GM18907 (cell line): ENCODE measurements at regions not wholly inside any gene's neighbourhood (a gene's known extent, or its start where the extent isn't known, plus 50 kb on each side); places are given as distances from the start of the nearest gene placed in this dataset.
"Not testable (repeated sequence)": the region's sequence is repeated elsewhere in the genome, so short reads cannot be mapped to it uniquely, and the experiment has no call there.

Source experiments
- ATAC-seq: cut with Tn5 transposase; IDR thresholded peaks from one replicate; pipeline ENCODE4 v1.9.1; 2021; ENCODE audit warnings: mild to moderate bottlenecking, moderate library complexity; ENCODE audit not compliant: unreplicated experiment

DNA sequence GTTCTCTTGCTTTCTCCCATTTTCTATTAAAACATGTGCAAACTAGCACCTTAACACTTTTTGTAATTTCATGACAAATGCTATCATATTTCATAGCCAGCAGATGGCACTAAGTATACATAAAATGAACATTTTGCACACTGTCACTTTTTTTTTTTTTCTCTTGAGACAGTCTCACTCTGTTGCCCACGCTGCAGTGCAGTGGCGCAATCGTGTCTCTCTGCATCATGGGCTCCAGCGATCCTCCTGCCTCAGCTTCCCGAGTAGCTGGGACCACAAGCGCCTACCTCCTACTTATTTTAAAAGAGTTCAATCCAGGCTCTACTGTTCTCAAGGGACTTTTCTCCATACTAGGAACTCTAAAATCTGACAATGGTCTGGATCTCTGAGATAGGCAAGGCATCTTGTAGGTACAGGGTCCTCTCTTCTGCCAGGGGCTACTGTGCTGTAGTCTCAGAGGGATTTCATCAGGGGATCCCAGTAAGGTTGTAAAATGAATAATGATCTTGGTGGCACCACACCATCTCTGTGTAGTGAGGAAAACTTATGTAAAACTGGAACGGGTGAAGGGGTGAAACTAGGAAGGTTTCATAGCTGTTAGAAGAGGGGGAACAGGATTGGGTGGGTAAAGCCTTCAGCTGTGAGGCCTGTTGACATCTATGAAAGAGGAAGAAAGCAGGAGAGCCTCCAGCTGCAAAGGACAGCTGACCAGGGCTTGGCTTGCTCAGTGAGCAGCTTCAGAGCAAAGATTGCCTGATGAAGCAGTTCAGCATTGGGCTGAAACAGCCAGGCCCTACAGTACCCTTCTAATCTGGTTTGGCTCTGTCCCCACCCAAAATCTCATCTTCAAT is 196.9 kb downstream of the AVL9 start:
- ATAC-seq, result peak; percentile 88

DNA sequence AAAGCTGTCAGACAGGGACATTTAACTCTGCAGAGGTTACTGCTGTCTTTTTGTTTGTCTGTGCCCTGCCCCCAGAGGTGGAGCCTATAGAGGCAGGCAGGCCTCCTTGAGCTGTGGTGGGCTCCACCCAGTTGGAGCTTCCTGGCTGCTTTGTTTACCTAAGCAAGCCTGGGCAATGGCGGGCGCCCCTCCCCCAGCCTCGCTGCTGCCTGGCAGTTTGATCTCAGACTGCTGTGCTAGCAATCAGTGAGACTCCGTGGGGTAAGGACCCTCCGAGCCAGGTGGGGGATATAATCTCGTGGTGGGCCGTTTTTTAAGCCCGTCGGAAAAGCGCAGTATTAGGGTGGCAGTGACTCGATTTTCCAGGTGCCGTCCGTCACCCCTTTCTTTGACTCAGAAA is 192.8 kb downstream of the AVL9 start:
- not testable (repeated sequence) for ATAC-seq

DNA sequence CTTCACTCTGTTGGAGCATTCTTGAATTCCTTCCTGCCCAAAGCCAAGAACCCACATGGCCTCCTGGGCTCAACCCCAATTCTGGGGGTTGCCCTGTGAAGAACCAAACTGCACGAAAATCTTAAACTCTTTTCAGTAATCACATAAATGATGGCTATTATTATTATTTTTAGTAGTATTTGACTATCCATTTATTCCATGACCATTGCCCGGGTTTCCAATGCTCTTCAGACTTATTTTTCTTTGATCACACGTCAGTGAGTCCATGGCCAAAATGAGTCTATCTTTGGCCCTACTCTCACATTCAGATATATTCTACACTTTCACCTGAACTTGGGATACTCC is 185.9 kb downstream of the AVL9 start:
- no peak for ATAC-seq

DNA sequence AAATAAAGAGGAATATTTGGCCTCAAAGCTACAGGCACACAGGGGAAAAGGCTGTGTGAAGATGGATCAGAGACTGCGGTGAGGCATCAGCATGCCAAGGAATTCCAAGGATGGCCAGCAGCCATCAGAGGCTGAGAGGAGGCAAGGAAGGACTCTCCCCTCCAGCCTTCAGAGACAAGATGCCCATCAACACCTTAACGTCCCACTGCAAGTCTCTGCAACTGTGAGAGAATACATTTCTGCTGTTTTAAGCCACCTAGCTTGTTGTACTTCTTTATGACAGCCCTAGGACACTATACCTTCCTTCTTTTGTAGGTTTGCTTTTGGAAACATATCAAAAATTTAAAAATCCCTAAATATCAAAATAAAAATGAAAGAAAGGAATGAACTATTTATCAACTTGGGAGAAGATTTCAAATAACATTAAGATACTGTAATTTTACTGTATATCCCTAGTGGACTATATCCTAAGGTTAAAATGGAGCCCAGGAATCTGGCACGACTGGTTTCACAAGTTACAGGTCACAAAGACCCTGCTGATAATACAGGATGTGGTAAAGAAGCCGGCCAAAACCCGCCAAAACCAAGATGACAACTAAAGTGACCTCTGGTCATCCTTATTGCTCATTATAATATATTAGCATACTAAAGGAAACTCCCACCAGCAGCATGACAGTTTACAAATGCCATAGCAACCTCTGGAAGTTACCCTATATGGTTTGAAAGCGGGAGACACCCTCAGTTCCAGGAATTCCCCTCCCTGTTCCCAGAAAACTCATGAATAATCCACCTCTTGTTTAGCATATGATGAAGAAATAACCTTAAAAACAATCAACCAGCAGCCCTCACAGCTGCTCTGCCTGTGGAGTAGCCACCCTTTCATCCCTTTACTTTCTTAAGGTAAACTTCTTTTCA is 185.2 kb downstream of the AVL9 start:
- ATAC-seq, result no peak

DNA sequence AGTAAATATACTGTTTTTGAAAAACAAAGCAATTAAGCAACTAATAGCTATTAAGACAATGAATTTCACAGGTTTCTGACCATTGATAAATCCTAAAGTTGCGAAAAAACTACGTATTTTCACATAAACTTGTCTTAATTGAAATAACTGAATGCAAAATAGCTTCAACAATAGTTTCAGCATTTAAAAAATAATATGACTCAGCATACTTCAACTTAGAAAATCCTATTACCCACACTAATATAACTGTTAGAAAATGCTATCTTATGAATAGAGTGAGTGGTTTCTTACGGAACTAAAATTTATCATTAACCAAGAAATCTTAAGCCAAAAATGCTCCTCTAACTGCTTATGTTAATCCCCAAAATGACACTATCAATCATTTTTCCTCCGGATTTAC is 183.9 kb downstream of the AVL9 start:
- no peak for ATAC-seq

DNA sequence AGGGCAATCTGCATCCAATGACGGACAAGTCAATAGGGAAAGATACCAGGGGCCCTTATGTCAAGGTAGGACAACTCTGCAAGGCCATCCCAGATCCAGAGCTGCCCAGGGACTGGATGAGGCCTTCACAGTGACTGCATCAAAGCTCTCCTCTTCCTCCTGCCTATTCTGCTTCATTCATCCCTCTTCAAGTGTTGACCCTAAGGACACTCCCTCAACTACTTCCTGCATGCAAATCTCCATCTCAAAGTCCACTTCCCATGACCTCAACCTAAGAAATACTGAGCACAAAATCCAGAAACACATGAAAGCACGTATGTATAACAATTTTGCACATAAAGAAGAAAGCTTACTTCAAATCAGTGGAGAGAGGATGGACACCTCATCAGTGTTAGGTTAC is 182.3 kb downstream of the AVL9 start:
- no peak for ATAC-seq

DNA sequence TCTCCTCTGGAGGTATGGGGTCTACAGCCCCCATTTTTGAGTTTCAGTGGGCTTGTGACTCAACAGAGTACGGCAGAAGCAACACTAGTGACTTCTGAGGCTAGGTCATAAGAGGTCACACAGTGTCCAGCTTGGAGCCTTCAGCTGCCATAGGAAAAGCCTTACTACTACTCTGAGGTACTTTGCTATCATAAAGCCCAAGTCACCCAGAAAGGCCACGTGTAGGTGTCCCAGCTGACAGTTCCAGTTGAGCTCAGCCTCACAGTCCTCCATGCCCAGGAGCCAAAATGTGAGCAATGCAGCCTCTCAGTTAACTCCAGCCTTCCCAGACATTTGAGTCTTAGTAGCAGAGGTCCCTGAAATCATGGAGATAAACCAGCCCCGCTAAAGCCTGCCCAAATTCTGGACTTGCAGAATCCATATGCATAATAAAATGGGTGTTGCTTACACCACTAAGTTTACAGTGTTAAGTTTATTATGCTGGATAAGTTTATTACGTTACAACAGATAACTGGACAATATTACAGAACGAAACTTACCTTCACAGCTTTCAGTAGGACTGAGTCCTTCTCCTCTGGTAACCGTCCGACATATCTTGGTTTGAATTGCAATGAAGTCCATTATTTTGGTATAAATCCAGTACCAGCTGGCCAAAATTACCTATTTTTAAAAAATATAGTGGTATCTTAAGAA is 181.1 kb downstream of the AVL9 start:
- ATAC-seq, result no peak

DNA sequence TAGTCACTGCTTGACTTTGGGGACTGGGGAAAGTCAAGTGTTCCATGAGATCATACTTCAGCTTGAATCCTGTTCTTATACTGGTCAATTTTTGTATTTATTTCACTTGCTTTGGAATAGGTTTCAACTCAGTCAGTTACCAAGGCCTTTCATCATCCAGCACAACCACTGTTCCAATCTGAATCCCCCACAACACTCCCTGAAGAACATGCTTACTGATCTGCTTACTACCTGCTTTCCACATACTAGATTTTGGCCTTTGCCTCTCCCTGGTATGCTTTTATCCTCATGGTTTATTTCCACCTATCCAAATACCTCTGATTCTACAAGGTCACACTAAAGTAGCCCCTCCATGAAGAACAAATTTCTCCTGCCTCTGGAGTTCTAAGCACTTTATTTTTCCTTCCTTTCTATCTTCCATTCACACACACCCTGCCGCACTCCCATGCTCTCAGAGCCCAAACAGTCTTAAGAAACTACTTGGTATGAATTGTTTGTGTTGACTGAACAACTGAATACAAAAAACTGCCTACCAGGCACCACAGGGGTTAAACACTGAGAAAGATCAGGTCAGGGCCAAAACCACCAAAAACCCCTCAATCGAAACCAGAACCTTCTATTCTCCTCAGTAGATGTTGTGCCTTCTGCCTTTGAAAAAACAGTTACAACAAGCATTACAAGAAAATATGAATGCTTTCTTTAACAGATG is 178.1 kb downstream of the AVL9 start:
- ATAC-seq, result no peak

DNA sequence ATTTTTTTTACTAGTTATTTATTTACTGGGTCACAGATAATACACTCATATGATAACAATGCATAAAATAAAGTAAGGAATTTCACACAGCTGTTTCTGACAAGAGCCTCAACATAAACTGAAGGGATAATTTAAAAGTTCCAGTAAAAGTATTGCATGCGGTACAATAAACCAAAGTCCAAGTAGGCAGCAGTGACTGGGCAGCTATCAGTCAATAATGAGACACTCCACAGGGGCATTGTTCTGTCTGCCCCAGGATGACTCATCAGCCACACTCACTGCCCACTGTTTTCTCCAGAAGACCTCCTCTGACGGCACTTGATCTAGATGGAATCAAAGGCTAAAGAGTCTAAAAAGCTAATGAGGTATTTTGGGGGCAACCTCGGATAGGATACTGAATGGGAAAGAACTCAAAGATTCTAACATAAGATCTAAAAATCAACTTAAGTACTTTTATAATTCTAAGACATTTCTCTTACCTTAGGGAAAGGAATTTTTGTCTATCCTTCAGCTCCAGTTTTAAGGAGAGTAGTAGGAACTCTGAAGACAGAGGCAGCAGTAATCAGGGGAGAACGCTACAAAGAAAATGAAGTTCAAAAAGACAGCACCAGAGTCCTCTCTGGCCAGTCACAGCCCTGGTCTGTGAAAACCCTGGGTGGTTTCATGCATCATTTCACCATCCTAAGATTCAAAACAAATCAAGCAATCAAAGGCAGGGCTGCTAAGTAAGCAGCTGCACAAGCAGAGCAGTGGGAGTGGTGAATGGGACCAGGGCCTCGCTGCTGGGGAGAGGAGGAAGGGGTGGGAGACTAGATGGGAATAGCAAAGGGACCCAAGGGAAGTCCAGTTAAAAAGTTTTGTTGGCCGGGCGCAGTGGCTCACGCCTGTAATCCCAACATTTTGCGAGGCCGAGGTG is 175.1 kb downstream of the AVL9 start:
- no peak for ATAC-seq

DNA sequence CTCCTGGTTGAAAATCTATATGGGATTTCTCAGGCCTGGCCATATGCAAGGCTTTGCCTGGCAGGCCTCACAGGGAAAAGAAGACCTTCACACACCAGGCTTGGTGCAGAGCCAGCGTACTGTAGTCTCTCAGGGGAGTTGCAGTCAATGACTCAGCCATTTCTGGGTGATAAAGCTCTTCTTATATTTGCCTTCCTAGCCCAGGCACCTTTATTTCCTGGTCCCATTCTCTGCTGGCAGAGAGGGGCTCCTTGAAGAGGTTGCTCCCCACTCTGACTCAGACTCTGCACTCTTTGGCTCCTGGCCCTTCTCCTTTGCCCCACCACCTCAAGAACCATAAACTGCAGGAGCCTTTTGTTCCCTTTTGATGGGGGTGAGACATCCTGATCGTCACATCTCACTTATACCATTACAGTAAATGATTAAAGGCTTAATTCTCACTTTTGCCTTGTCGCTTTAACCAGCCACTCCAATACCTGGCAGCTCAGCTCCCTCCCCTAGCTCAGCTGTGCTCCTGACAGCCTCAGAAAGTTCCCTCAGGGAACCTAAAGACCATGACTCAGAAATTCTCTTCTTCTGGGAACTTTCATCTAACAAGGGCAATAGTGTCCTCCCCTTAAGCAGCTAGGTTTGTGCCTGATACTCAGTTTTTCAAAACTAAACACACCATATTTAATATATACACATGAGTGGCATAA is 174.0 kb downstream of the AVL9 start:
- ATAC-seq, result not testable (repeated sequence)

DNA sequence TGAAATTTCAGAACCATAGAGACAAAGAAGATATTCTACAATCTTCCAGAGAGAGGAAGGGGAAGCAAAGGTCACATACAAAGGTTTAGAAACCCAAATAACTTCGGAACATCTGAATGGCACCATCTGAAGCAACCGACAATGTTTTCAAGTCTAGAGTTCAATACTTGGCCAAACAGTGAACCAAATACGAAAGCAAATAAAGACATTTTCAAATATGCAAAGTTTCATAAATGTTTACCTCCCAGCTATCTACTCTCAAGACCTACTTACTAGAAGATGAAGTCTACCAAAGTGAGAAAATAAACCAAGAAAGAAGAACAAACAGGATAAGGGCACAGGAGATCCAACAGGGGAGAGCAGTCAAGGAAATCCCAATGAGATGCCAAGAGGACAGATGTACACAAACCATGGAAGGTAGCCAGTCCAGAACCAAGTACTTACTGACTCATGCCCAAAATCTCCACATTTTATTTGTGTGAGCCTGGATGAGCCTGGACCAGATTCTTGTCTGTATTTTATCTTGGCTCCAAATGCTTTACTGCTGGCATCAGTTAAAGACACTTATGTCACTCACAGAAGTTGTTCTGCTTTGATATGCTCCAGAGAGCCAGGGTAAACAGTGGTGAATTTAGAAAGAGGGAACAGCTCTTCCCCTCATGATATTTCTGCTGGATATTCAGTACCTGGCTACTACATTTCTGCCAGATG is 173.3 kb downstream of the AVL9 start:
- ATAC-seq, result not testable (repeated sequence)

DNA sequence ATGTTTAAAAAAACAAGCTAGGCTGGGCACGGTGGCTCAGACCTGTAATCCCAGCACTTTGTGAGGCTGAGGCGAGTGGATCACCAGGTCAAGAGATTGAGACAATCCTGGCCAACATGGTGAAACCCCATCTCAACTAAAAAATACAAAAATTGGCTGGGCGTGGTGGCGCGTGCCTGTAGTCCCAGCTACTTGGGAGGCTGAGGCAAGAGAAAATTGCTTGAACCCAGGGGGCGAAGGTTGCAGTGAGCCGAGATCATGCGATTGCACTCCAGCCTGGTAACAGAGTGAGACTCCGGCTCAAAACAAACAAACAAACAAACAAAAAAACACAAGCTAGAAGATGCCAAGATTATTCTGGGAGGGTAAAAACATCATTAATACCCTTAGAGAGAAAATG is 172.3 kb downstream of the AVL9 start:
- not testable (repeated sequence) for ATAC-seq

DNA sequence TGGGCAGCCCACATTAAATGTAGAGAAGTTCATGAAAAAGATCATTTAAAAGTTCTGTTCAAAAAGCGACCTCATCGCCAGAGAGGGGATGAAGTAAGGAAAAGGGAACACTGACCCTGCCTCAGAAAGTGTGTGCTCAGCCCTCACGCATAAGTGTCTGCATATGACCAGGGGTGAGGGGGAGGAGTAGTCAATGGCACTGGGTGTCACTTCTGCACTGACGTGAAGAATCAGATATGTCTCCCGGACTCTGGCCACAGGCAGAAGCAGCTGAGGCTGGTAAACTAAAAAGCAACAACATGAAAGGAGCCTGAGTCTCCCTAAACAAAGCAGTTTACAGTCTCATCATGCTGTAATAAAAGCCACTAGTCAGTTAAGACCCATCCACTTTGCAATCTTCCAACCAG is 168.5 kb downstream of the AVL9 start:
- ATAC-seq, result not testable (repeated sequence)

DNA sequence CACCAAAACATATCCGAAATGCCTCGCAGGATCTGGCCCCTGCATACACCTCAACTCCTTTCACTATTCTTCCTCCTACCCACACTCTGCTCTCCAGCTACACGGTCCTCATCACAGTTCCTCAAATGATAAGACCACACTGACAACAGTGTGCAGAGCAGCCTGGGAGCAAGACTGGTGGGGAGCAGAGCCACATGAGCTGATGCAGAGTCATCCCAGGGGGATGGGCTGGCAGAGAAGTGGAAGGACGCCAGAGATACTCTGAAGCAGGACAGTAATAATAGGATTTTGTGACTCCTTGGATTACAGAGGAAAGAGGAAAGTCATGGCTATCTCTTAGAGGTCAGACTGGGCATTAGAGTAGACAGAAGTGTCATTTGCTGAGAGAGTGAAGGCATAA is 167.2 kb downstream of the AVL9 start:
- ATAC-seq, result not testable (repeated sequence)

DNA sequence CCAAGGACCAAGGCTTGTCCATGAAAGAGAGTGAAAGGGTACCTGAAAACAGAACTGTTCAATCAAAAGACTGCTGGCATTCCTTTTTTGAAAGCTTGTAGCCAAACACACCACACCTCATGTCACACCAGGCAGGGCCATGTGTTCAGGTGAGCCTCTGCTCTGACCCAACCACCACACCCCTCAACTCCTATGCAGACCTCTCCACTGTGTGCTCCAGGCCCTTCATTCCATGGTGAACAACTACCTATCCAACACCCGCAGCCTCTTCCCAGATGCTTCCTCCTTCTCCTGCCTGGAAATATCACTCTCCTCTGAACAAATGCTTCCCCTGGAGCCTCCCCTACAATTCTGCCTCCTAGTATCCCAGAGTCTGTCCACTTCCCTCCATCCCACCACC is 166.6 kb downstream of the AVL9 start:
- ATAC-seq, result no peak

DNA sequence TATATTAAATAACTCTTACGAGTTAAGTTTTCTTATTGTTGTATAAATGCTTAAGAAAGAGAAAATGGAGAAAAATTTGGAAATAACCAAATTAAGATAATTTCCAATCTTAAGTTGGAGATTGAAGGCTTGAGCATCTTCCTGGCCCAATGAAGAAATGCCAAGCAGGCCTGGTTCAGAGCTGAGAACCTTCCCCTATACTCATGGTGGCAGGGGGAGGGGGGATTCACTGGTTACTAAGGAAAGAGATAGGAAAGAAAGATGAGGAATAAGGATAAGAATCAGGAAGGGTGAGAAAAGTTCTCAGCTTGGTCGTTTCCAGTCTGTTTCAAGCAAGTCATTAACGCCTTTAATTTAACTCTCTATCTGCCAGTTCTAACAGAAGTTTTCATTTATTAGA is 166.2 kb downstream of the AVL9 start:
- ATAC-seq, result no peak

DNA sequence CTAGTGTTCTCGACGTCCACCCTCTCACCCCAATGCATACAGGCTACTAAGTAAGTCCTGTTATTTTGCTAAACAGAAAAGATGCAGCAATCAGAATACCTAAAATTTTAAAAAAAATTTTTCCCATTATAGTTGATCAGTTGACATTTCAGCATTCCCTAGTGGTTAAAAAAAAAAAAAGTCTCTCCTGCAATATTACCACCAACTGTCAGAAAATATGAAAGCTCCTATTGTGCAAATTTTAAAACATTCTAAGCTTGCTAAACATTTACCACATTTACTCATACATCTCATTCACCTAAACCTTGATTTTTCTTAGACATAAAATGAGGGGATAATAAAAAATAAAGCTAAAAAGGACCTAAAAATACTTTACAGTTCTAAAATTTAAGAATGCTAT is 165.6 kb downstream of the AVL9 start:
- ATAC-seq, result no peak

DNA sequence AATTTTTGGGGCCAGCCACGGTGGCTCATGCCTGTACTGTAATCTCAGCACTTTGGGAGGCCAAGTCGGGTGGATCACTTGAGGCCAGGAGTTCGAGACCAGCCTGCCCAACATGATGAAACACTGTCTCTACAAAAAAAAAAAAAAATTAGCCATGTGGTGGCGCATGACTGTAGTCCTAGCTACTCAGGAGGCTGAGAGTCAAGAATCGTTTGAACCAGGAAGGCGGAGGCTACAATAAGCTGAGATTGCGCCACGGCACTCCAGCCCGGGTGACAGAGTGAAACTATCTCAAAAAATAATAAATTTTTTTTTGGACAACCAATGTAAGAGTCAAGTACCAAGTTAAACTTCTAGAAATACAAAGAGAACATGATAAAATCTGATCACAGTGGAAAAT is 164.6 kb downstream of the AVL9 start:
- ATAC-seq, result no peak

DNA sequence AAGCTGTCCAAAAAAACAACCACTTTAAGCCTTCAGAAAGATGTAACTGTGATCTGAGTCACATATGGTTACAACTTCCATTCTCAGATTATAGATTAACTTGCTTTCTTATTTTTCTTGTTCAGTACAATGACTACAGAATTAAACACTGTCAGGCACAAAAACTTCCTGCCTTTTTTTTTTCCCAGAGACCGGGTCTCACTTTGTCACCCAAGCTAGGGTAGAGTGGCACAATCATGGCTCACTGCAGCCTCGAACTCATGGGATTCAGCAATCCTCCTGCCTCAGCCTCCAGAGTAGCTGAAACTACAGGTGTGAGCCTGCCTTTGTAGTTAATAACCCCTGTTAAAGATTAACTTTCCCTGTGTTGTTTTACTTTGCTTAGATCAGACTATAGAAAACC is 163.2 kb downstream of the AVL9 start:
- peak; percentile 80 for ATAC-seq
